ENCODE measurements at regions not wholly inside any gene's neighbourhood (a gene's known extent, or its start where the extent isn't known, plus 50 kb on each side); places are given as distances from the start of the nearest gene placed in this dataset.

GRCh38 chr1:29382851-29383745 lies 146.8 kb downstream of the PTPRU start:
- no peak for DNase-seq

GRCh38 chr1:29381426-29381825 lies 145.1 kb downstream of the PTPRU start:
- DNase-seq = no peak

GRCh38 chr1:29380532-29380931 lies 144.2 kb downstream of the PTPRU start:
- no peak for DNase-seq

GRCh38 chr1:29379443-29380073 lies 143.2 kb downstream of the PTPRU start:
- DNase-seq = no peak

All from CD4-positive, alpha-beta T cell treated with Interleukin-12 subunit alpha and Interleukin-12 subunit beta, for 1 hour (primary cell).